ENCODE measurements at regions not wholly inside any gene's neighbourhood (a gene's known extent, or its start where the extent isn't known, plus 50 kb on each side); places are given as distances from the start of the nearest gene placed in this dataset.

GRCh38 chr6:137777687-137778075 lies 89.4 kb upstream of the TNFAIP3 start:
- no peak for TF ChIP-seq CTCF (IDR thresholded peaks at IDR 0.05)
- no peak for TF ChIP-seq POLR2A (IDR thresholded peaks at IDR 0.05)

Data from vagina (tissue), 2 donors.